Muscle layer of duodenum (tissue), 2 donors: ENCODE measurements at regions not wholly inside any gene's neighbourhood (a gene's known extent, or its start where the extent isn't known, plus 50 kb on each side); places are given as distances from the start of the nearest gene placed in this dataset.
"Not testable (repeated sequence)": the region's sequence is repeated elsewhere in the genome, so short reads cannot be mapped to it uniquely, and the experiment has no call there.

ENCODE experiments used
- H3K27ac ChIP-seq: one replicate; pipeline ENCODE4 v1.7.0; 2013; ENCODE audit warnings: mild to moderate bottlenecking, low read length
- H3K27me3 ChIP-seq: one replicate; pipeline ENCODE4 v1.7.0; 2013; ENCODE audit warnings: low read depth, mild to moderate bottlenecking, control low read depth, low read length
- H3K36me3 ChIP-seq, 2 donors: one replicate each; pipeline ENCODE4 v1.7.0; 2013; ENCODE audit warnings: low read length in 2 of 2, control low read depth in 1 of 2, mild to moderate bottlenecking in 1 of 2; ENCODE audit not compliant: insufficient read depth in 2 of 2, control insufficient read depth in 1 of 2
- H3K4me1 ChIP-seq, 2 donors: one replicate each; pipeline ENCODE4 v1.7.0; 2013; ENCODE audit warnings: low read length in 2 of 2, mild to moderate bottlenecking in 2 of 2, control low read depth in 1 of 2, moderate library complexity in 1 of 2; ENCODE audit not compliant: insufficient read depth in 2 of 2, control insufficient read depth in 1 of 2
- H3K4me3 ChIP-seq, 2 donors: one replicate each; pipeline ENCODE4 v1.7.0; 2013; ENCODE audit warnings: low read length in 2 of 2, low read depth in 1 of 2, mild to moderate bottlenecking in 1 of 2
- H3K9me3 ChIP-seq, 2 donors: one replicate each; pipeline ENCODE4 v1.7.0; 2013; ENCODE audit warnings: low read length in 2 of 2, control low read depth in 1 of 2, mild to moderate bottlenecking in 1 of 2; ENCODE audit not compliant: control insufficient read depth in 1 of 2
- donor health status: healthy.

- not testable (repeated sequence) for H3K36me3 ChIP-seq, H3K9me3 ChIP-seq, H3K27me3 ChIP-seq, H3K27ac ChIP-seq, H3K4me1 ChIP-seq, H3K4me3 ChIP-seq
Measured at GRCh38 chr1:144140243-144140642, 168.5 kb upstream of the FAM72C start.

DNA sequence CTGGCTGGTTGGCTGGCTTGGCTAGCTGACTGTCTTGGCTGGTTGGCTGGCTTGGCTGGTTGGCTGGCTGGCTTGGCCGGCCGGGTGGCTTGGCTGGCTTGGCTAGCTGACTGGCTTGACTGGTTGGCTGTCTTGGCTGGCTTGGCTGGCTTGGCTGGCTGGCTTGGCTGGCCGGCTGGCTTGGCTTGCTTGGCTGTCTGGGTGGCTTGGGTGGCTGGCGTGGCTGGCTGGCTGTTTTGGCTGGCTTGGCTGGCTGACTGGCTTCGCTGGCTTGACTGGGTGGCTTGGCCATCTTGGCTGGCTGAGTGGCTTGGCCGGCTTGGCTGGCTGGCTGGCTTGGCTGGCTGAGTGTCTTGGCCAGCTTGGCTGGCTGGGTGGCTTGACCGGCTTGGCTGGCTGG is 133.2 kb upstream of the FAM72C start:
- H3K36me3 ChIP-seq, H3K27ac ChIP-seq, H3K4me1 ChIP-seq, H3K27me3 ChIP-seq, H3K4me3 ChIP-seq: not testable (repeated sequence)
- peaks cover 0 to 11% of the 10 kb centered on the region in 2 donors for H3K9me3 ChIP-seq

DNA sequence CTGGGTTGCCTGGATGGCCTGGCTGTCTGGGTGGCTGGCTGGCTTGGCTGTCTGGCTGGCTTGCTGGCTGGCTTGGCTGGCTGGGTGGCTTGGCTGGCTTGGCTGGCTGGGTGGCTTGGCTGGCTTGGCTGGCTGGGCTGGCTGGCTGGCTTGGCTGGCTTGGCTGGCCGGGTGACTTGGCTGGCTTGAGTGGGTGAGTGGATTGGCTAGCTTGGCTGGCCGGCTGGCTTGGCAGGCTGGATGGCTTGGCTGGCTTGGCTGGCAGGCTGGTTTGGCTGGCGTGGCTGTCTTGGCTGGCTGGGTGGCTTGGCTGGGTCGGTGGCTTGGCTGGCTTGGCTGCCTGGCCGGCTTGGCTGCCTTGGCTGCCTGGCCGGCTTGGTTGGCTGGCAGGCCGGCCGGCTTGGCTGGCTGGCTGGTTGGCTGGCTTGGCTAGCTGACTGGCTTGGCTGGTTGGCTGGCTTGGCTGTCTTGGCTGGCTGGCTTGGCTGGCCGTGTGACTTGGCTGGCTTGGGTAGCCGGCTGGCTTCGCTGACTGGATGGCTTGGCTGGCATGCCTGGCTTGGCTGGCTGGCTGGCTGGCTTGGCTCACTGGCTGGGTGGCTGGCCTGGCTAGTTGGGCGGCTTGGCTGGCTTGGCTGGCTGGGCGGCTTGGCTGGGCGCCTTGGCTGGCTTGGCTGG is 132.4 kb upstream of the FAM72C start:
- peaks cover 0 to 11% of the 10 kb centered on the region in 2 donors for H3K9me3 ChIP-seq
- H3K4me1 ChIP-seq, H3K27ac ChIP-seq, H3K36me3 ChIP-seq, H3K27me3 ChIP-seq, H3K4me3 ChIP-seq: not testable (repeated sequence)

GRCh38 chr1:144103156-144103880 is 131.5 kb upstream of the FAM72C start:
- not testable (repeated sequence) for H3K27me3 ChIP-seq, H3K4me3 ChIP-seq, H3K36me3 ChIP-seq, H3K4me1 ChIP-seq, H3K27ac ChIP-seq
- peaks cover 0 to 11% of the 10 kb centered on the region in 2 donors for H3K9me3 ChIP-seq

GRCh38 chr1:144102046-144102745 is 130.4 kb upstream of the FAM72C start:
- H3K9me3 ChIP-seq: peaks cover 0 to 11% of the 10 kb centered on the region in 2 donors
- not testable (repeated sequence) for H3K36me3 ChIP-seq, H3K27ac ChIP-seq, H3K4me1 ChIP-seq, H3K4me3 ChIP-seq, H3K27me3 ChIP-seq

GRCh38 chr1:144101397-144102045 is 129.7 kb upstream of the FAM72C start:
- Histone ChIP-seq H3K4me1 (no peaks in the 10 kb centered on the region), H3K4me3 (no peak overlapping the region), H3K9me3 (peaks cover 0 to 11% of the 10 kb centered on the region in 2 donors), H3K27me3 (no peaks in the 10 kb centered on the region), H3K27ac (no peak overlapping the region), H3K36me3 (no peaks in the 10 kb centered on the region)

GRCh38 chr1:144077167-144077841 is 105.5 kb upstream of the FAM72C start:
- H3K9me3 ChIP-seq, H3K27me3 ChIP-seq, H3K36me3 ChIP-seq, H3K4me1 ChIP-seq, H3K27ac ChIP-seq: not testable (repeated sequence)
- H3K4me3 ChIP-seq: peak overlapping the region in 1 of 2 donors; percentile 52

- not testable (repeated sequence) for H3K4me3 ChIP-seq, H3K36me3 ChIP-seq, H3K4me1 ChIP-seq, H3K9me3 ChIP-seq, H3K27ac ChIP-seq, H3K27me3 ChIP-seq
Measured at GRCh38 chr1:144076646-144077045, 104.9 kb upstream of the FAM72C start.

DNA sequence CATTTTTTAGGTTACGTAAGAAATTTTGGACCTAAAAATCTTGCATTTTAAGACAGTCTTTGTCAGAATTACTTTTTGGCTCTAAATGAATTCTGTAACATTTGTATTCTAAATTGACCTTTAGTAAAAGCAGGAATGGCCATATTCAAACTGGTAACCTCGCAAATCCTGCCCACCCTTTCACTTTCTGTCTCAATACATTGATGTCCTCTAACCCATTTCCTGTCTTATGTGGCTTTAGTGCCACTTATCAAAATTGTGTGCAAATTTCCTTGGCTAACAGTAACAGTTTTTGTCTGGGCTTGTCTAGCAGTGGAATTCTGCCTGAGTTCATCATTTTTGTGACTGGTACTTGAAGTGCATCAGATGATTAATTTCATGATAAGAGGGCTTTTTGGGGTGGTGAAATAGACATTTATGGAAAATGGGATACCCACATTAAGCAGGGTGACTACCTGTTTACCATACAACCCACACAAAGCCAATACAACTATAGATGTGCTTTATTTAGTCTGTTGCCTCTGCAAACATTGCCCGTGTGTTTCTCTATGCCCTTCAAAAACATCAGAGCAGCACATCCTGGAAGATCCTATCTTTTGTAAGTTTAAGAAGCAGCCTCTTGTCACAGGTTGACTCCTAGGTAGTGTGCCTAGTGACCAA is 98.7 kb upstream of the FAM72C start:
- not testable (repeated sequence) for H3K9me3 ChIP-seq, H3K27me3 ChIP-seq, H3K4me1 ChIP-seq, H3K4me3 ChIP-seq, H3K27ac ChIP-seq, H3K36me3 ChIP-seq

- not testable (repeated sequence) for H3K36me3 ChIP-seq, H3K4me3 ChIP-seq, H3K27ac ChIP-seq, H3K27me3 ChIP-seq, H3K9me3 ChIP-seq, H3K4me1 ChIP-seq
Measured at GRCh38 chr1:144067042-144067441, 95.3 kb upstream of the FAM72C start.
